Upper lobe of left lung (tissue), 4 donors: ENCODE measurements at regions not wholly inside any gene's neighbourhood (a gene's known extent, or its start where the extent isn't known, plus 50 kb on each side); places are given as distances from the start of the nearest gene placed in this dataset.

Experiments
- POLR2A ChIP-seq, 4 donors: fragments of 450-650 bp; IDR thresholded peaks; one replicate each; pipeline ENCODE4 v1.5.1; 2016 to 2017; ENCODE audit warnings: antibody characterized with exemption in 4 of 4, mild to moderate bottlenecking in 2 of 4
- POLR2AphosphoS5 ChIP-seq, 2 donors: sonication (generic); formaldehyde crosslinking; IDR thresholded peaks; one replicate each; pipeline ENCODE4 v1.5.1; 2017; ENCODE audit warnings: antibody characterized with exemption in 2 of 2
- TF ChIP-seq, protein P1 (sequence below), 6 experiments: fragments of 450-650 bp in 4 of 6; fragments of 200-600 bp in 2 of 6; sonication (generic) in 2 of 6; IDR thresholded peaks; one replicate each; pipeline ENCODE4 v1.5.1; 2016 to 2019; ENCODE audit warnings: antibody characterized with exemption in 6 of 6

DNA sequence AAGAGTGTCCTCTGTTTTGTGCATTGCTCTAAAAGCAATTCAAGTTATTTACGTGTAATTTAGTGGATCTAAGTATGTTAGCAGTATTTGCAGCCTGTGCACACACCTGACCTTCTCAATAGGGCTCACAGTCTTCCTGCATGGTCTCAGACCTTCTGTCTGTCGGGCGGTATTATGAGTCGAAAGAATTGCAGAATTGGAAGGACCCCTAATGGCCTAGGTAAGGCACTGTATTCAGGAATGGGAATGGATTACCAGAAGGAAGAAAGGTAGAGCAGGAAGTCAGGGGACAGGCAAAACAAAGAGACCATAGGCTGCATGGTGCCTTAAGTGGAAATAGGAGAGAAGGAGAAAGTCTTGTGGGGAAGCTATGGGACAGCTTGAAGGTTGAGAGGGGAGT is 341.6 kb downstream of the VRK1 start:
- no peak for TF ChIP-seq POLR2A (IDR thresholded peaks at IDR 0.05)
- TF ChIP-seq POLR2AphosphoS5 (IDR thresholded peaks at IDR 0.05) = no peak
- TF ChIP-seq, protein P1, sequence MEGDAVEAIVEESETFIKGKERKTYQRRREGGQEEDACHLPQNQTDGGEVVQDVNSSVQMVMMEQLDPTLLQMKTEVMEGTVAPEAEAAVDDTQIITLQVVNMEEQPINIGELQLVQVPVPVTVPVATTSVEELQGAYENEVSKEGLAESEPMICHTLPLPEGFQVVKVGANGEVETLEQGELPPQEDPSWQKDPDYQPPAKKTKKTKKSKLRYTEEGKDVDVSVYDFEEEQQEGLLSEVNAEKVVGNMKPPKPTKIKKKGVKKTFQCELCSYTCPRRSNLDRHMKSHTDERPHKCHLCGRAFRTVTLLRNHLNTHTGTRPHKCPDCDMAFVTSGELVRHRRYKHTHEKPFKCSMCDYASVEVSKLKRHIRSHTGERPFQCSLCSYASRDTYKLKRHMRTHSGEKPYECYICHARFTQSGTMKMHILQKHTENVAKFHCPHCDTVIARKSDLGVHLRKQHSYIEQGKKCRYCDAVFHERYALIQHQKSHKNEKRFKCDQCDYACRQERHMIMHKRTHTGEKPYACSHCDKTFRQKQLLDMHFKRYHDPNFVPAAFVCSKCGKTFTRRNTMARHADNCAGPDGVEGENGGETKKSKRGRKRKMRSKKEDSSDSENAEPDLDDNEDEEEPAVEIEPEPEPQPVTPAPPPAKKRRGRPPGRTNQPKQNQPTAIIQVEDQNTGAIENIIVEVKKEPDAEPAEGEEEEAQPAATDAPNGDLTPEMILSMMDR (IDR thresholded peaks at IDR 0.05) = no peak
